OCI-LY7 (cell line): ENCODE measurements at regions not wholly inside any gene's neighbourhood (a gene's known extent, or its start where the extent isn't known, plus 50 kb on each side); places are given as distances from the start of the nearest gene placed in this dataset.

Experiments used
- BruUV-seq: library from RNA; stranded (reverse); fragments of 400-500 nt; replicated peaks from 2 replicates; lab custom pipeline; 2021; lab: Mats Ljungman, UMichigan
- CTCF ChIA-PET: fragments of 300-600 bp; sonication (Branson Sonifier 250); formaldehyde crosslinking; loops from one replicate; lab custom pipeline; 2022; ENCODE audit warnings: antibody characterized with exemption; ENCODE audit not compliant: unreplicated experiment; lab: Charles Lee
- POLR2A ChIA-PET: fragments of 300-600 bp; sonication (Branson Sonifier 250); formaldehyde crosslinking; loops from one replicate; lab custom pipeline; 2022; ENCODE audit warnings: antibody characterized with exemption; lab: Charles Lee
- DNase-seq: peaks from one replicate; pipeline ENCODE4 v3.0.0-alpha.2; 2015; ENCODE audit warnings: low spot score
- H2AFZ ChIP-seq: fragments of 200-600 bp; sonication (generic), shearing (Covaris generic); 2 replicates; pipeline ENCODE4 v1.6.1; 2014; ENCODE audit warnings: mild to moderate bottlenecking, antibody characterized with exemption, low read length, moderate library complexity
- H3K27ac ChIP-seq: fragments of 200-600 bp; sonication (generic); 2 replicates; pipeline ENCODE4 v1.5.1; 2014; ENCODE audit warnings: mixed run types, low read depth, mild to moderate bottlenecking, moderate library complexity, low read length, inconsistent platforms; ENCODE audit not compliant: poor library complexity, severe bottlenecking
- H3K36me3 ChIP-seq: fragments of 200-600 bp; sonication (generic); 2 replicates; pipeline ENCODE4 v1.6.1; 2014; ENCODE audit warnings: mild to moderate bottlenecking, antibody characterized with exemption, low read length, moderate library complexity, mixed read lengths; ENCODE audit not compliant: insufficient read depth
- H3K4me1 ChIP-seq: fragments of 200-600 bp; sonication (generic); 2 replicates; pipeline ENCODE4 v1.5.1; 2014; ENCODE audit warnings: mild to moderate bottlenecking, low read length; ENCODE audit not compliant: insufficient read depth, poor library complexity, severe bottlenecking
- H3K4me2 ChIP-seq: fragments of 200-600 bp; sonication (generic); 2 replicates; pipeline ENCODE4 v1.6.1; 2014; ENCODE audit warnings: mild to moderate bottlenecking, low read length
- H3K4me3 ChIP-seq: fragments of 200-600 bp; sonication (generic); 2 replicates; pipeline ENCODE4 v1.5.1; 2014; ENCODE audit warnings: mild to moderate bottlenecking, low read depth, low read length; ENCODE audit not compliant: poor library complexity, severe bottlenecking
- H3K79me2 ChIP-seq: fragments of 200-600 bp; sonication (generic); 2 replicates; pipeline ENCODE4 v1.6.1; 2016; ENCODE audit warnings: low read depth, mild to moderate bottlenecking, low read length, moderate library complexity, mixed read lengths; ENCODE audit not compliant: insufficient read depth
- H3K9me2 ChIP-seq: fragments of 200-600 bp; sonication (generic); 2 replicates; pipeline ENCODE4 v1.6.1; 2016; ENCODE audit warnings: mild to moderate bottlenecking, low read length, mixed read lengths; ENCODE audit not compliant: insufficient read depth
- H3K9me3 ChIP-seq: fragments of 200-600 bp; sonication (generic); 2 replicates; pipeline ENCODE4 v1.6.1; 2014; ENCODE audit warnings: mild to moderate bottlenecking, mixed run types, low read length, mixed read lengths
- H4K20me1 ChIP-seq: fragments of 200-600 bp; sonication (generic); 2 replicates; pipeline ENCODE4 v1.6.1; 2014; ENCODE audit warnings: mild to moderate bottlenecking, antibody characterized with exemption, low read length, moderate library complexity, mixed read lengths; ENCODE audit not compliant: insufficient read depth
- EZH2phosphoT487 ChIP-seq: fragments of 200-600 bp; sonication (generic); IDR thresholded peaks from 2 replicates; pipeline ENCODE4 v1.6.1; 2018; ENCODE audit warnings: low read depth, borderline replicate concordance, mild to moderate bottlenecking, mixed run types, antibody characterized with exemption, low read length, moderate library complexity, mixed read lengths
- intact Hi-C: fragments of 100-400 bp; cut with micrococcal nuclease; formaldehyde crosslinking; loops from one replicate; pipeline ENCODE4 v1.10.0; 2022; ENCODE audit not compliant: unreplicated experiment
- TF ChIP-seq, protein P1 (sequence below): fragments of 200-600 bp; sonication (generic); conservative IDR thresholded peaks from 2 replicates; pipeline ENCODE4 v1.5.1; 2014; ENCODE audit warnings: mild to moderate bottlenecking, antibody characterized with exemption, low read length, moderate library complexity, mixed read lengths

DNA sequence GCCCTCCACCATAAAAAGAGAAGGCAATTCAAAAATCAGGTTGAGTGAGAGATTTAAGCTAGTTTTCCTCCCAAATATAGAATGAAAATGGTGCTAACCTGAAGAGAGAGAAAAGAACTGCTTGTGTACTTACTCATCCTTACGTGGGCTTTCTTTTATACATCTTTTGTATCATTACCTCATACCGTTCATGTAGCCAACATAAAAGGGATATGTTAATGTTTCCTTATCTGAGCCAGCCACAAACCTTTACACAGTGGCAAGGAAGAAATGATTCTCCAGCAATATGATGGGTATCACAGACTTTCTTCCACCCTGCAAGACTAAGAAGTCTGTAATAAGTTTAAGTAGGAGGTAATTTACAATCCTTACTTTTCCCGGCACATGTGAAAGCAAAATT lies 600.8 kb upstream of the ZNF385D start:
- no peak for DNase-seq
- H2AFZ ChIP-seq: no peak overlapping the region
- H3K9me3 ChIP-seq: no peaks in the 10 kb centered on the region
- no peaks in the 10 kb centered on the region for H3K79me2 ChIP-seq
- no peak for TF ChIP-seq EZH2phosphoT487
- TF ChIP-seq, protein P1, sequence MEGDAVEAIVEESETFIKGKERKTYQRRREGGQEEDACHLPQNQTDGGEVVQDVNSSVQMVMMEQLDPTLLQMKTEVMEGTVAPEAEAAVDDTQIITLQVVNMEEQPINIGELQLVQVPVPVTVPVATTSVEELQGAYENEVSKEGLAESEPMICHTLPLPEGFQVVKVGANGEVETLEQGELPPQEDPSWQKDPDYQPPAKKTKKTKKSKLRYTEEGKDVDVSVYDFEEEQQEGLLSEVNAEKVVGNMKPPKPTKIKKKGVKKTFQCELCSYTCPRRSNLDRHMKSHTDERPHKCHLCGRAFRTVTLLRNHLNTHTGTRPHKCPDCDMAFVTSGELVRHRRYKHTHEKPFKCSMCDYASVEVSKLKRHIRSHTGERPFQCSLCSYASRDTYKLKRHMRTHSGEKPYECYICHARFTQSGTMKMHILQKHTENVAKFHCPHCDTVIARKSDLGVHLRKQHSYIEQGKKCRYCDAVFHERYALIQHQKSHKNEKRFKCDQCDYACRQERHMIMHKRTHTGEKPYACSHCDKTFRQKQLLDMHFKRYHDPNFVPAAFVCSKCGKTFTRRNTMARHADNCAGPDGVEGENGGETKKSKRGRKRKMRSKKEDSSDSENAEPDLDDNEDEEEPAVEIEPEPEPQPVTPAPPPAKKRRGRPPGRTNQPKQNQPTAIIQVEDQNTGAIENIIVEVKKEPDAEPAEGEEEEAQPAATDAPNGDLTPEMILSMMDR: no peak
- no peaks in the 10 kb centered on the region for H3K4me1 ChIP-seq
- intact Hi-C loops: no loop called here
- no peaks in the 10 kb centered on the region for H3K36me3 ChIP-seq
- no peaks in the 10 kb centered on the region for H4K20me1 ChIP-seq
- H3K4me3 ChIP-seq: no peak overlapping the region
- H3K9me2 ChIP-seq: no peaks in the 10 kb centered on the region
- ChIA-PET POLR2A (interaction anchor here (0.7 to 1.4 kb wide), 2 partner anchors 10 to 22 kb away, joined by 3 to 5 read pairs; no protein-coding TSS in a partner anchor), CTCF (no interaction called here)
- BruUV-seq: no TSS peak
- H3K27ac ChIP-seq: no peak overlapping the region
- H3K4me2 ChIP-seq: no peak overlapping the region

DNA sequence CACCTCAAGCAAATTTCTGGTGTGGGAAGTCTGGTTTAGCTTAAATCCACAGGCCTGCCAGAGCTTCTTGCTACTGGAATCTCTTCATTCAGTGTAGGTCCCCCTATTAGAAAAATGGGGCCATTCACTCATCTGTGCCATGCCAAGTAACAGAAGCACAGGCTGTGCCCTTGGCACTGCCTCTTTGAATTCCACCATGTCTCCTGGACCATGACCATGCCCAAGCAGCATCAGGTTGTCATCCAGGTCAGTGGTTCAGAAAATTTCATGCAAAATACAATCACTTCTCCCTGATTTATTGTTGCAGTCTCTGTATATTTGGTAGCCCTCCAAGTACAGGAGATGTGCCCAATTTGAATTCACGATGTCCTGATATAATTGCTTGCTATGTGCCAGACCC lies 602.1 kb upstream of the ZNF385D start:
- no peak overlapping the region for H3K27ac ChIP-seq
- no TSS peak for BruUV-seq
- H3K9me2 ChIP-seq: no peaks in the 10 kb centered on the region
- no peak overlapping the region for H3K4me3 ChIP-seq
- H3K4me1 ChIP-seq: no peaks in the 10 kb centered on the region
- H2AFZ ChIP-seq: no peak overlapping the region
- H4K20me1 ChIP-seq: no peaks in the 10 kb centered on the region
- no peak overlapping the region for H3K4me2 ChIP-seq
- no peak for DNase-seq
- intact Hi-C loops: no loop called here
- TF ChIP-seq, protein P1: no peak
- TF ChIP-seq EZH2phosphoT487: no peak
- POLR2A ChIA-PET: interaction anchor here (0.8 kb wide), 1 partner anchor 12 kb away, joined by 3 read pairs; no protein-coding TSS in a partner anchor
- CTCF ChIA-PET: no interaction called here
- H3K9me3 ChIP-seq: no peaks in the 10 kb centered on the region
- H3K79me2 ChIP-seq: no peaks in the 10 kb centered on the region
- no peaks in the 10 kb centered on the region for H3K36me3 ChIP-seq

DNA sequence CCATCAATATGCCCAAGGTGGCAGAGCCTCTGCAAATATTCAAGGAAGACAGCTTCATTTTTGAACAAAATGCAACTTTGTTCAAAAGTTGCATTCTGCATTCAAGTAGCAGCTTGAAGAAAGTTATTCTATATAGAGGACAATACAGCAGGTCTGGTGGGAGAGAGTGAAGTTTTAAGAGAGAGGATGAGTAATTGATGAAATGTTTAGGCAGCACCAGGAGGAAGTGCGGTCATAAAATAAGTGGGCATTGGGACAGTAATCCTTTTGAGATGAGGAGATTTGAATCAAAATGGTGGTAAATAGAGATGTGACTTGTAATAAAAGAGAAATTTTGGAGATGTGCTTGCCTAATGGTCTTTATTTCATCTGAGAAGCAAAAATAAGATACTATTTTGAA lies 607.3 kb upstream of the ZNF385D start:
- POLR2A ChIA-PET: interaction anchor here (0.6 kb wide), 1 partner anchor 11 kb away, joined by 4 read pairs; no protein-coding TSS in a partner anchor
- TF ChIP-seq, protein P1: no peak
- intact Hi-C loops: no loop called here

More for the DNA sequence above, 607.3 kb upstream of the ZNF385D start:
- H3K27ac ChIP-seq: no peak overlapping the region
- no peak overlapping the region for H3K4me3 ChIP-seq
- no peaks in the 10 kb centered on the region for H3K79me2 ChIP-seq
- CTCF ChIA-PET: no interaction called here
- no peak overlapping the region for H2AFZ ChIP-seq
- no peak overlapping the region for H3K4me2 ChIP-seq
- H3K9me3 ChIP-seq: no peaks in the 10 kb centered on the region
- H3K9me2 ChIP-seq: no peaks in the 10 kb centered on the region
- no peaks in the 10 kb centered on the region for H4K20me1 ChIP-seq
- no peaks in the 10 kb centered on the region for H3K36me3 ChIP-seq
- BruUV-seq: no TSS peak
- no peak for DNase-seq
- H3K4me1 ChIP-seq: no peaks in the 10 kb centered on the region
